ENCODE measurements at regions not wholly inside any gene's neighbourhood (a gene's known extent, or its start where the extent isn't known, plus 50 kb on each side); places are given as distances from the start of the nearest gene placed in this dataset.

DNA sequence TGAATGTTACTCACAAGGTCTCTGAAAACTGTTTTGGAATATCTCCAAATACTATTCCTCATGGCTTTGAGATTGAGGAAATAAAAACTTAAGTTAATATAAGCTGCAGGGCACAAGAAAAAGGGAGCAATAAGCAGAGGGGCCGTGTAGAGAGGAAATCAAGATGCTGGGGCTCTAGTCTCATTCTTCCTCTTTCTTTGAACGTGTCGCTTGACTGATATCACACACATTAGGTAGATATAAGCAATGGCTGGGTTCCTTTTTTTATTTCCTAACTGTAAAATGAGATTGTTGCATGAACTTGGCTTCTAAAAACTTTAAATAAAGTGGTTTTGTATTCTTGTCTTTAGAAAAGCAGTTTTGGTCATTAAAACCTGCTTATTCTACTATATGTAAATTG is 326.7 kb upstream of the ROPN1 start:
- no peaks in the 10 kb centered on the region for H3K36me3 ChIP-seq (ENCODE audit: control insufficient read depth in 2 of 3, insufficient read depth in 3 of 3, low read length in 3 of 3)
- no peak overlapping the region for H3K9ac ChIP-seq (ENCODE audit: low read length in 3 of 3)
- DNase-seq: no peak
- H3K9me3 ChIP-seq (ENCODE audit: control insufficient read depth in 2 of 3, insufficient read depth in 1 of 3, low read length in 3 of 3): no peaks in the 10 kb centered on the region
- H3K4me1 ChIP-seq (ENCODE audit: control insufficient read depth in 2 of 3, insufficient read depth in 2 of 3, low read depth in 1 of 3, low read length in 3 of 3): no peaks in the 10 kb centered on the region
- intact Hi-C loops (cut with DNase I): no loop called here
- TF ChIP-seq, protein P1, sequence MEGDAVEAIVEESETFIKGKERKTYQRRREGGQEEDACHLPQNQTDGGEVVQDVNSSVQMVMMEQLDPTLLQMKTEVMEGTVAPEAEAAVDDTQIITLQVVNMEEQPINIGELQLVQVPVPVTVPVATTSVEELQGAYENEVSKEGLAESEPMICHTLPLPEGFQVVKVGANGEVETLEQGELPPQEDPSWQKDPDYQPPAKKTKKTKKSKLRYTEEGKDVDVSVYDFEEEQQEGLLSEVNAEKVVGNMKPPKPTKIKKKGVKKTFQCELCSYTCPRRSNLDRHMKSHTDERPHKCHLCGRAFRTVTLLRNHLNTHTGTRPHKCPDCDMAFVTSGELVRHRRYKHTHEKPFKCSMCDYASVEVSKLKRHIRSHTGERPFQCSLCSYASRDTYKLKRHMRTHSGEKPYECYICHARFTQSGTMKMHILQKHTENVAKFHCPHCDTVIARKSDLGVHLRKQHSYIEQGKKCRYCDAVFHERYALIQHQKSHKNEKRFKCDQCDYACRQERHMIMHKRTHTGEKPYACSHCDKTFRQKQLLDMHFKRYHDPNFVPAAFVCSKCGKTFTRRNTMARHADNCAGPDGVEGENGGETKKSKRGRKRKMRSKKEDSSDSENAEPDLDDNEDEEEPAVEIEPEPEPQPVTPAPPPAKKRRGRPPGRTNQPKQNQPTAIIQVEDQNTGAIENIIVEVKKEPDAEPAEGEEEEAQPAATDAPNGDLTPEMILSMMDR (IDR thresholded peaks at IDR 0.05; ENCODE audit: borderline replicate concordance, extremely low read depth, insufficient read depth): no peak
- no peak overlapping the region for H3K27ac ChIP-seq (ENCODE audit: low read depth in 2 of 2, low read length in 2 of 2)
- H3K27me3 ChIP-seq (ENCODE audit: control insufficient read depth, insufficient read depth, low read length): no peaks in the 10 kb centered on the region
- no peak overlapping the region for H3K4me3 ChIP-seq (ENCODE audit: low read length in 3 of 3)
- FAIRE-seq: no peak

DNA sequence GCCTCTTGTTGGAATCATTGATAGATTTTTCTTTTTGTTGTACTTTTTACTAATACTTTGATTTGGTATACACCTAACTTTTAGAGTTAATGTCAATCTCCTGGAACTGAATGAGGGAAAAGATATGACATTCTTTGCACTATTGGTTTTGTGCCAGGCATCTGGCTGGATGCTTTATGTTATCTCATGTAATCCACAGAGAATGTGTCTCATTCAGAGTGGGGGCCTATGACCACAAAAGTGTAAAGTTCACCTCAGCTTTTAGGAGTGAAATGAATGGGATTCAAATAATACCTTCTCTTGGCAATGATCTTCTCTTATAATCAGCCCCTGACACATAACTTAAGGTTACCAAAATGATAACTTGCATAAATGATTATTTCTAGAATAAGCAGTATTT is 329.1 kb upstream of the ROPN1 start:
- TF ChIP-seq, protein P1 (IDR thresholded peaks at IDR 0.05; ENCODE audit: borderline replicate concordance, extremely low read depth, insufficient read depth): no peak
- FAIRE-seq (no peak), DNase-seq (no peak)
- Histone ChIP-seq H3K9ac (ENCODE audit: low read length in 3 of 3) (no peak overlapping the region), H3K36me3 (ENCODE audit: control insufficient read depth in 2 of 3, insufficient read depth in 3 of 3, low read length in 3 of 3) (no peaks in the 10 kb centered on the region), H3K27me3 (ENCODE audit: control insufficient read depth, insufficient read depth, low read length) (no peaks in the 10 kb centered on the region), H3K4me3 (ENCODE audit: low read length in 3 of 3) (no peak overlapping the region), H3K27ac (ENCODE audit: low read depth in 2 of 2, low read length in 2 of 2) (no peak overlapping the region), H3K4me1 (ENCODE audit: control insufficient read depth in 2 of 3, insufficient read depth in 2 of 3, low read depth in 1 of 3, low read length in 3 of 3) (no peaks in the 10 kb centered on the region), H3K9me3 (ENCODE audit: control insufficient read depth in 2 of 3, insufficient read depth in 1 of 3, low read length in 3 of 3) (no peaks in the 10 kb centered on the region)
- intact Hi-C loops (cut with DNase I): no loop called here

DNA sequence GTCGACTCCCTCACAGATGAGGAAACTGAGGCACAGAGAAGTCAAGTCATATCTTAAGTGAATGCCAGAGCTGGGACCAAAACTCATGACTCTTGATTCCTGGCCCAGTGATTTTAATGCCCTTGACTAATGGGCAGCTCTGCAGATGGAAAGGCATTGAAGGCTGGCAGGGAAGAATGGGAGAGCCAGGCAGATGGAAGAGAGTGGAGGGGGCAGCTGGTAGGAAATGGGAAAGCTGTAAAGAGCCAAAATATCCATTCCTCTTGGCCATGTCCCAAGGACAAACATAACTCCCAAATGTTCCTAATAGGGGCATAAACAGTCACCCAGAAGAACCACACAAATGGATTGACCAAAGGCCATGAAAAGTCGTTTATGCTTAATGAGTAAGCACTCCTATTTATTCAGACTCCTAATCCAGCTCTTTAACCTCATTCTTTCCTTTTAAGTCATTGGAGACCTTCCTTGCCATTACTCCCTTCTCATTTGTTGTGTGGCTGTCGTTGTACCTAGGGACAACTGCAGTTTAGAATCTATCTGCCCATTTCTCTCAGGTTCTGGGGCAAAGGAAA is 330.5 kb upstream of the ROPN1 start:
- intact Hi-C loops (cut with DNase I): no loop called here
- no peak for FAIRE-seq
- no peaks in the 10 kb centered on the region for H3K36me3 ChIP-seq (ENCODE audit: control insufficient read depth in 2 of 3, insufficient read depth in 3 of 3, low read length in 3 of 3)
- no peak overlapping the region for H3K4me3 ChIP-seq (ENCODE audit: low read length in 3 of 3)
- H3K4me1 ChIP-seq (ENCODE audit: control insufficient read depth in 2 of 3, insufficient read depth in 2 of 3, low read depth in 1 of 3, low read length in 3 of 3): no peaks in the 10 kb centered on the region
- no peak overlapping the region for H3K27ac ChIP-seq (ENCODE audit: low read depth in 2 of 2, low read length in 2 of 2)
- no peaks in the 10 kb centered on the region for H3K9me3 ChIP-seq (ENCODE audit: control insufficient read depth in 2 of 3, insufficient read depth in 1 of 3, low read length in 3 of 3)
- no peak overlapping the region for H3K9ac ChIP-seq (ENCODE audit: low read length in 3 of 3)
- TF ChIP-seq, protein P1 (IDR thresholded peaks at IDR 0.05; ENCODE audit: borderline replicate concordance, extremely low read depth, insufficient read depth): no peak
- DNase-seq: no peak
- no peaks in the 10 kb centered on the region for H3K27me3 ChIP-seq (ENCODE audit: control insufficient read depth, insufficient read depth, low read length)

DNA sequence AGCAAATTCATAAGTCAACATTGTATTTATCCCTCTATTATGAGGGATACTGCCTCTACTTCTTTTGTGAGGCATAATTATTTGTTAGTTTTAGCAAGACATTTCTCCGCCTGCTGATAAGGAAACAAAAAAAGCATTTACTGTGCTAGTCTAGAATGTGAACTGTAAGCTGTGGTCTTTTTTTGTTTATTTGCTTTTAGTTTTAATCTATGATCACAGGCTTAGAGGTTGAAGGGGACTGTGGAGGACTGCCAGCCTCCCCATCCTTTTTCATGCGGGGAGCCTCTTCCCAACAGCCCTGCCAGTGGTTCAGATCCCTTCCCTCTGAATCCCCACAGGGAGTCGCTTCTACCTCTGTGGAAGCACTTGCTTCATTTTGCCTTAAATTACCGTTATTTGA is 331.0 kb upstream of the ROPN1 start:
- Histone ChIP-seq H3K9me3 (ENCODE audit: control insufficient read depth in 2 of 3, insufficient read depth in 1 of 3, low read length in 3 of 3) (no peaks in the 10 kb centered on the region), H3K27ac (ENCODE audit: low read depth in 2 of 2, low read length in 2 of 2) (no peak overlapping the region), H3K4me1 (ENCODE audit: control insufficient read depth in 2 of 3, insufficient read depth in 2 of 3, low read depth in 1 of 3, low read length in 3 of 3) (no peaks in the 10 kb centered on the region), H3K36me3 (ENCODE audit: control insufficient read depth in 2 of 3, insufficient read depth in 3 of 3, low read length in 3 of 3) (peaks cover 0 to 3% (median 0%) of the 10 kb centered on the region in 3 donors), H3K27me3 (ENCODE audit: control insufficient read depth, insufficient read depth, low read length) (no peaks in the 10 kb centered on the region), H3K9ac (ENCODE audit: low read length in 3 of 3) (no peak overlapping the region), H3K4me3 (ENCODE audit: low read length in 3 of 3) (no peak overlapping the region)
- TF ChIP-seq, protein P1 (IDR thresholded peaks at IDR 0.05; ENCODE audit: borderline replicate concordance, extremely low read depth, insufficient read depth): no peak
- FAIRE-seq (no peak), DNase-seq (peak in 1 of 5 donors; percentile 7)
- intact Hi-C loops (cut with DNase I): no loop called here
